Sigmoid colon (tissue), 4 donors: ENCODE measurements at regions not wholly inside any gene's neighbourhood (a gene's known extent, or its start where the extent isn't known, plus 50 kb on each side); places are given as distances from the start of the nearest gene placed in this dataset.

Experiments used
- CTCF ChIP-seq, 4 experiments: fragments of 450-650 bp in 3 of 4; fragments of 200-600 bp in 1 of 4; IDR thresholded peaks; one replicate each; pipeline ENCODE4 v1.5.1; 2016 to 2019; ENCODE audit warnings: antibody characterized with exemption in 4 of 4, mild to moderate bottlenecking in 3 of 4, moderate library complexity in 2 of 4
- EP300 ChIP-seq, 4 donors: sonication (generic); formaldehyde crosslinking; IDR thresholded peaks; one replicate each; pipeline ENCODE4 v1.6.1; 2017; ENCODE audit warnings: antibody characterized with exemption in 4 of 4
- POLR2A ChIP-seq, 2 donors: fragments of 450-650 bp; IDR thresholded peaks; one replicate each; pipeline ENCODE4 v1.6.1; 2016; ENCODE audit warnings: antibody characterized with exemption in 2 of 2, mild to moderate bottlenecking in 2 of 2, moderate library complexity in 2 of 2
- POLR2AphosphoS5 ChIP-seq, 4 donors: sonication (generic); formaldehyde crosslinking; IDR thresholded peaks; one replicate each; pipeline ENCODE4 v1.6.1; 2017; ENCODE audit warnings: antibody characterized with exemption in 4 of 4

GRCh38 chr2:217501887-217502286, 500.9 kb downstream of the TNS1 start:
- TF ChIP-seq CTCF (IDR thresholded peaks at IDR 0.05) (no peak), POLR2A (IDR thresholded peaks at IDR 0.05) (no peak), EP300 (IDR thresholded peaks at IDR 0.05) (no peak), POLR2AphosphoS5 (IDR thresholded peaks at IDR 0.05) (no peak)
